HepG2 (cell line): ENCODE measurements at regions not wholly inside any gene's neighbourhood (a gene's known extent, or its start where the extent isn't known, plus 50 kb on each side); places are given as distances from the start of the nearest gene placed in this dataset.

ENCODE experiments used
- HNF1A ChIP-seq, 2 experiments: sonication (generic) in 1 of 2; formaldehyde crosslinking in 1 of 2; IDR thresholded peaks; 2 replicates each; pipeline versions ENCODE4 v1.4.0 to v1.6.1; 2016 to 2020; ENCODE audit warnings: borderline replicate concordance in 1 of 2, low read depth in 1 of 2, mild to moderate bottlenecking in 1 of 2, missing genetic modification reagents in 1 of 2
- NFIC ChIP-seq: IDR thresholded peaks from 2 replicates; pipeline ENCODE4 v1.6.1; 2012; ENCODE audit warnings: mild to moderate bottlenecking, low read length, inconsistent platforms
- SNAPC5 ChIP-seq: sonication (generic); formaldehyde crosslinking; IDR thresholded peaks from 2 replicates; pipeline ENCODE4 v1.8.1; 2023; ENCODE audit warnings: mild to moderate bottlenecking, missing genetic modification reagents, borderline replicate concordance
- STAT6 ChIP-seq: sonication (generic); formaldehyde crosslinking; IDR thresholded peaks from 2 replicates; pipeline ENCODE4 v1.4.0; 2020; ENCODE audit warnings: missing genetic modification reagents, mild to moderate bottlenecking, borderline replicate concordance
- UBTF ChIP-seq: sonication (generic); formaldehyde crosslinking; IDR thresholded peaks from 2 replicates; pipeline ENCODE4 v1.4.0; 2020; ENCODE audit warnings: mild to moderate bottlenecking, missing genetic modification reagents
- ZNF382 ChIP-seq: sonication (generic); formaldehyde crosslinking; IDR thresholded peaks from 2 replicates; pipeline ENCODE4 v1.5.0; 2020; ENCODE audit warnings: missing genetic modification reagents, mild to moderate bottlenecking, borderline replicate concordance
- ZNF597 ChIP-seq: sonication (generic); formaldehyde crosslinking; IDR thresholded peaks from 2 replicates; pipeline ENCODE4 v1.5.0; 2020; ENCODE audit warnings: missing genetic modification reagents
- ZNF687 ChIP-seq: sonication (generic); formaldehyde crosslinking; IDR thresholded peaks from 2 replicates; pipeline ENCODE4 v1.5.1; 2020; ENCODE audit warnings: mild to moderate bottlenecking, missing genetic modification reagents, moderate library complexity

GRCh38 chr5:3201941-3202340, 393.7 kb upstream of the IRX1 start (continued):
- TF ChIP-seq ZNF687 (CRISPR knock-in tag) (no peak), ZNF382 (no peak), ZNF597 (CRISPR knock-in tag) (no peak), UBTF (CRISPR knock-in tag) (no peak), STAT6 (CRISPR knock-in tag) (no peak), NFIC (no peak), SNAPC5 (CRISPR knock-in tag) (no peak), HNF1A (IDR thresholded peaks at IDR 0.05; ENCODE audit: low read depth) (no peak), HNF1A (CRISPR knock-in tag; IDR thresholded peaks at IDR 0.05; ENCODE audit: borderline replicate concordance) (no peak)
- TF ChIP-seq, all 625 proteins: peak for 0
